GM18505 (cell line): ENCODE measurements at regions not wholly inside any gene's neighbourhood (a gene's known extent, or its start where the extent isn't known, plus 50 kb on each side); places are given as distances from the start of the nearest gene placed in this dataset.
A peak's percentile ranks its signal among the peaks of the same experiment; 100 is the strongest.
"Not testable (repeated sequence)": the region's sequence is repeated elsewhere in the genome, so short reads cannot be mapped to it uniquely, and the experiment has no call there.

Experiments
- ATAC-seq: cut with Tn5 transposase; IDR thresholded peaks from one replicate; pipeline ENCODE4 v1.9.1; 2021; ENCODE audit not compliant: unreplicated experiment
- POLR2A ChIP-seq: IDR thresholded peaks from 4 replicates; pipeline ENCODE4 v1.6.1; 2011; ENCODE audit warnings: borderline replicate concordance; ENCODE audit not compliant: insufficient read depth, insufficient read length; ENCODE audit errors: extremely low read depth

DNA sequence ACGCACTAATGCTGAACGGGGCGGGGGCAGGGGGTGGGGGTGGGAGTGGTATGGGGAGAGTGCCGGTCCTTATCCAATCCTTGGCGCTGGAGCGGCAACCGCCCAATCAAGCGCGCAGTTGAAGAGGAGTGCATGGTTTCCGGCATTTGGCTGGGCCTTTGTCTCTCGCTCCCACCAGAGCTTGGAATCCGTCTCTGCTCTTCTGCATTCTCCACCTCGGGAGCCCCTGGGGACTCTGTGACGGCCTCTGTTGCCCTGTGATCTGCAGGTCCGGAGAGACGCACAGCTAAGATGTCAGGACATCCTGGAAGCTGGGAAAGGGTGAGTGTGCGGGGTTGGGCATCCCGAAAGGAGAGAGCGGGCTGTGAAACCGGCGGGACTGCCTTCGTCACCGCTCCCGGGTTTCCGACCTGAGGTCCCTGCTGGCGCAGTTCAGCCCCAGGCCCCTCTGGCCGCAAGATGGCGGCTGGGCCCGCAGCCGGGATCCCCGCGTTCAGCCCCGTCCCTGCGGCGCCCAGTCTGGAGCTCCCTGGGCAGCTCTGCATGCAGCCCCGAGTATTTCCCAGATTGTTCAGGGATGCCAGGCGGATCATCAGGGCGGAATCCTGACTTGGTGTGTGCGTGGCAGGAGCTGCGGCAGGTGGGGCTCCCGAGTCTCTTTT is 53.6 kb upstream of the ZNF254 start:
- peak; percentile 98 for ATAC-seq

DNA sequence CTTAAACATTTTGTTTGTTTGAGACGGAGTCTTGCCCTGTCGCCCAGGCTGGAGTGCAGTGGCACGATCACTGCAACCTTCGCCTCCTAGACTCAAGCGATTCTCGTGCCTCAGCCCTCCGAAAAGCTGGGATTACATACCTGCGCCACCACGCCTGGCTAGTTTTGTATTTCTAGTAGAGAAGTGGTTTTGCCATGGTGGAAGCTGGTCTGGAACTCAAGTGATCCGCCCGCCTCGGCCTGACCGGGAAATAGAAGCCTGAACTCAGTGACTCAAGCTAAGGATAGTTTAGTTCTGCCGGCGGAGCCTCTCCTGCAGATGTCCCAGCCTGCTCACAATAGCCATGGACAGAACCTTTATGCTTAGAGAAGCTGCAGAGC is 53.0 kb upstream of the ZNF254 start:
- ATAC-seq: peak; percentile 30
- TF ChIP-seq POLR2A: no peak

More for the DNA sequence above, 53.6 kb upstream of the ZNF254 start:
- peak; percentile 75 for TF ChIP-seq POLR2A

DNA sequence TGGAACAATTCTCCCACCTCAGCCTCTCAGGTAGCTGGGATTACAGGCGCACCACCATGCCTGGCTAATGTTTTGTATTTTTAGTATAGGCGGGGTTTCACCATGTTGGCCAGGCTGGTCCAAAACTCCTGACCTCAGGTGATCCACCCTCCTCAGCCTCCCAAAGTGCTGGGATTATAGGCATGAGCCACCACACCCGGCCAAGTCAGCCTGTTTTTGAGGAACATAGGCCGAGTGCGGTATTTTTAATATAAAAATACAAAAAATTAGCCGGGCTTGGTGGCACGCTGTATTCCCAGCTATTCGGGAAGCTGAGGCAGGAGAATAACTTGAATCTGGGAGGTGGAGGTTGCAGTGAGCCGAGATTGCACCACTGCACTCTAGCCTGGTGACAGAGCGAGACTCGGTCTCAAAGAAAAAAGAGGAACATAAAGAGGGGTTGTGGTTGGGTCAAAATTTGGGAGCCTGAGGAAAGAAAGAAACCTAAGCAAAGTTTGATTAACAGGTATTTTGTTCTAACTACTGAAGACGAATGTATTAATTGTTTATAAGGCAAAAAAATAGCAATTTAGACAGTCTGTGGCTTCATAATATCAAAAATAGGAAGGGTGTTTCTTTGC is 51.6 kb upstream of the ZNF254 start:
- not testable (repeated sequence) for ATAC-seq
